ENCODE measurements at regions not wholly inside any gene's neighbourhood (a gene's known extent, or its start where the extent isn't known, plus 50 kb on each side); places are given as distances from the start of the nearest gene placed in this dataset.

DNA sequence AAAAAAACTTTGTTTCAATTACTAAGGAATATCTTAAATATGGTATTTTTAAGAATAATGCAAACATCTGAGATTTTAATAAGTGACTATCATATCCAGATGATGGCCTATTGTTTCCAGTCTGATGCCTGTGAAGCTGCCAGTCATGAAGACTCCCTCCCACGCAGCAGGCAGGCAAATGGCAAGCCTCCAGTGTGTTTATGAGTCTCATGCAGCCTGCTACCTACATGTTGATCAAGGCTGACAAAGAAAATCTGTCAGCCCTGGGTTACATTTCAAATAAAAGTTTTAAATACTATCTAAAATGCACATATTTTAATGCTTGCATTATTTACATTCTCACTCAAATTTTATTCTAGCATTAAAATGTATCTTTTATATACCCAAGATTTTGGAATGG, 137.6 kb upstream of the RNPC3 start:
- TF ChIP-seq CTCF (IDR thresholded peaks at IDR 0.05) = no peak
- no peak for TF ChIP-seq POLR2A (IDR thresholded peaks at IDR 0.05)
